Skin epidermis (tissue), 12 donors: ENCODE measurements at regions not wholly inside any gene's neighbourhood (a gene's known extent, or its start where the extent isn't known, plus 50 kb on each side); places are given as distances from the start of the nearest gene placed in this dataset.

Source experiments
- H3K27ac ChIP-seq, 21 experiments: fragments of 200-600 bp; sonication (generic) in 11 of 21; one replicate each; pipeline ENCODE4 v1.5.0; 2020; ENCODE audit warnings: mild to moderate bottlenecking in 3 of 21, inconsistent platforms in 2 of 21, moderate library complexity in 2 of 21
- H3K4me3 ChIP-seq, 7 experiments: fragments of 200-600 bp; sonication (generic) in 2 of 7; one replicate each; pipeline ENCODE4 v1.5.0; 2020; ENCODE audit warnings: inconsistent platforms in 2 of 7, mild to moderate bottlenecking in 2 of 7, moderate library complexity in 1 of 7

DNA sequence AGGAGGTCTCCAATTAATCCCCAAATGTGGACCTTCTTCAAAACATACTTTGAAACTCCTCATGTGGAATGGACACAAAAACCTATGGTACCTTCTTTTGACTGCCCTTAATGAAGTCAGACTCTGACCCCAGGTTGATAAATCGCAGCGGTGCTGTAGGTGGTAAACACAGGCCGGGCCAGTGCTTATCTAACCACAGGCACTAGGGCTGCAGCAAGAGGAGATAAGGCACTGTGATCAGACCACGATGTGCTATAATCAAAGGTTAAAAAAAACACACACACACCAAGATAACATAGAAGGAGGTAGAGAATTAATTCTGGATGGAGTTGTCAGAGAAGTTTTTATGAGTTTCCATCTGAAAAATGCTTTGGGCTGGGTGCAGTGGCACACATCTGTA is 52.3 kb upstream of the SIPA1L2 start:
- no peak overlapping the region for H3K4me3 ChIP-seq
- no peak overlapping the region for H3K27ac ChIP-seq

DNA sequence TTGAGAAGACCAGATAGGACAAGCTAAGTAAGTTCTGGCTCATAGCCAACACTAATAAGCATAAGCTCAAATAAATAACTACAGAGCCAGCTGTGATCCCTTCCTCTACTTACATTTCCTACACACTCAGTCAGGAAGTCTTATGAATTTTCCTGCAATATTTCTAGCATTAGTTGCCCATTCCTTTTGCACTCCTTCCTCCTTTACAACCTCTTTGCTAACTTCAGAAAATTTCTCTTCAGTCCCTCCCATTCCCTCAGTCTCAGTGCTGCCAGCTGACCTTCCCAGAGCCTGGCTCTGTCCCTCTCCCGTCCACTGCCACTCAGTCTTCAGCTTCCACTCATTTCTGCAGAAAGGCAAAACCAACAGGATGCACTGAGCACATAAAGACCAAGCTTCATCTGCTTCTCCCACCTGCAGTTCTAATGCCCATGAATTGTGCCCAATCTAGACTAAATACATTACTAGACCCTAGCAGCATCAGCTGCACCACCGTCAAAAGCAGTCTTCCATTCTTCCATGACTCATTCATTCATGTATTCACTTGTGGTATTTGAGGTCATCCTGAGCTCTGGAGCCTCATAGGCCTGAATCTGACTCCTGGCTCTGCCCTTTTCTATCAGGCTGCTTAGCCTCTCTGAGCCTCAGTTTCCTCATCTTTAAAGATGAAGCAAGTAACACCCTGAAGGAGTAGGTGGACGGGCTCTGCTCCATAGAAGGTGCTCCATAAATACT is 54.6 kb upstream of the SIPA1L2 start:
- no peak overlapping the region for H3K4me3 ChIP-seq
- no peak overlapping the region for H3K27ac ChIP-seq

DNA sequence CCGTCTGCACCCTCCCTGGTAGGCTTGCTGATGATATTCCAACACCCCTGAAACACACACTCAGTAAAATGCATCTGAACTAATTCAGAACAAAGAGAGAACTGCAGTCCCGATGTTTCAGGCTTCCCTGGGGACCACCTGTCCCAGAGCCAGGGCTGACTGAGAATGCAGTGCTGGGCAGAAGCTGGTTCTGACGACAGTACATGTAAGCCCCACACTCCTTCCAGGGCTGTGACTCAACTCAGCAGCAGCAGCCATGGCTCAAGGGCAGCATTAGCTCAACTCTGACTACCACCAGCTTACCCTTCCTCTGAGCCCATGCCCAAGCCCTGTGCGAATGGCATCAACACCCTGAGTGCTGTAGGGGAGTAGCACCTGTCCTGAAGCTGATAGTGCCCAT is 56.4 kb upstream of the SIPA1L2 start:
- H3K27ac ChIP-seq: peak overlapping the region in 2 of 21 experiments; percentile 3 to 33

DNA sequence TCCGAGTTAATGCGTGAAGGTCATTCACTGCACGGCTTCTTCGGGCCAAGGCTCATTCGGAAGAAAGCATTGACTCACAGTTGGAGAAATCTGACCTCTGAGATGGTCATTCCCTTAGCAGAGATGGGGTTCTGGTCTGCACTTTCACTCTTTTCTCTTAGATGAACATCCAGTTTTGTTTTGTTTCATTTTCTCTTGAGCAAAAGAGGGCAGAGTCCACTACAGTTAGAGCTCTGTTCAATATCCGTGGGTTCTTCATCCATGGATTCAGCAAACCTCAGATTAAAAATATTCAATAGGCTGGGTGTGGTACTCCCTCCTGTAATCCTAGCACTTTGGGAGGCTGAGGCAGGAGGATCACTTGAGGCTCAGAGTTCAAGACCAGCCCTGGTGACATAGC is 57.4 kb upstream of the SIPA1L2 start:
- H3K27ac ChIP-seq: no peak overlapping the region
- H3K4me3 ChIP-seq: no peak overlapping the region

More for the DNA sequence above, 56.4 kb upstream of the SIPA1L2 start:
- no peak overlapping the region for H3K4me3 ChIP-seq

DNA sequence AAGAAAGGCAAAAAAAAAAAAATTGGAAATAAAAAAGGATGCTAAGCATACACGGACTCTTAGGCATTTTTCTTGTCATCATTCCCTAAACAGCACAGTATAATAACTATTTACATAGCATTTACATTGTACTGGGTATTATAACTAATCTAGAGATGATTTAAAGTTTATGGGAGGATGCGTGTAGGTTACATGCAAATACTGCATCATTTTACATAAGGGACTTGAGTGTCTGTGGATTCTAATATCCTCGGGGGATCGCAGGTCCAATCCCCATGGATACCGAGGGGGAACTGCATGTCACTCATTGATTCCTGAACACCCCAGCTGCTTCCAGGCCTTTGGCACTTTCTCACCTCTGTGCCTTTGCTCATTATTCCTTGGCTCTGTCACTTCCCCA is 57.8 kb upstream of the SIPA1L2 start:
- H3K27ac ChIP-seq: no peak overlapping the region
- no peak overlapping the region for H3K4me3 ChIP-seq

DNA sequence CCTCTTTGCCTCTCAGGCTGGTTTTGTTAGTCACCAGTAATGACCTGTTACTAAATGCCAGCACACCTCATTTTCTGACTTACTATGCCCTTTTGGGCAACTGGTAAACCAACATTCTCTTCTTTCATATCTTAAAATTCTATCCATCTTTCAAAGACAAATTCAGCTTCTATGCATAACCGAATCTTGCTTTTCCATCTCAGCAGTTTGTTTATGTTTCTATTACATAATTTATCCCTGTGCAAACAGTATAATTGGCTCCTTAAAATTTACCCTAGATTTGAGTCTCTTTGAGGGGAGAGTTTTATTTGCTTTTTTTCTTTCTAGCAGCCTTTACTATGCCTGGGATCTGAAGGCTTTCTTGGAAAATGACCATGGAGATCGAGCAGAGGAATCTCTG is 58.5 kb upstream of the SIPA1L2 start:
- Histone ChIP-seq H3K4me3 (no peak overlapping the region), H3K27ac (no peak overlapping the region)

DNA sequence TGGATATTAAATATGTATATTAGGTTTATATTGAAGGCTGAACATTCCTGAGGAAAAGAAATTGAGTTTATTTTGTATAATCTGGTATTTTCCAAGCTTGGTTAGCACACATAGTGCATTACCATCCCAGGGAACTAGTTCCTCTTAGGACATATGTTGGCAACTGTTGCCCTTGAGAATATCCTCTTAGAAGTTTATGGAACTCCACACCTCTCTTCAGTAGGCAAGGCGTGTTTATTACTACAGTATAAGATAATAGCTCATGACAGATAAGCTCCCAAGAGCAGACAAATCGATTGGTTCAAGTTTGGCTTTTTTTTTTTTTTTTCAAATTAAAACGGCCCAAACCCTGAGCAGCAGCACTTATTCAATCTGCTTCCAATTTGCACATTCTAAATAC is 59.8 kb upstream of the SIPA1L2 start:
- Histone ChIP-seq H3K27ac (peak overlapping the region in 8 of 21 experiments; percentile 3 to 73 (median 60)), H3K4me3 (no peak overlapping the region)

DNA sequence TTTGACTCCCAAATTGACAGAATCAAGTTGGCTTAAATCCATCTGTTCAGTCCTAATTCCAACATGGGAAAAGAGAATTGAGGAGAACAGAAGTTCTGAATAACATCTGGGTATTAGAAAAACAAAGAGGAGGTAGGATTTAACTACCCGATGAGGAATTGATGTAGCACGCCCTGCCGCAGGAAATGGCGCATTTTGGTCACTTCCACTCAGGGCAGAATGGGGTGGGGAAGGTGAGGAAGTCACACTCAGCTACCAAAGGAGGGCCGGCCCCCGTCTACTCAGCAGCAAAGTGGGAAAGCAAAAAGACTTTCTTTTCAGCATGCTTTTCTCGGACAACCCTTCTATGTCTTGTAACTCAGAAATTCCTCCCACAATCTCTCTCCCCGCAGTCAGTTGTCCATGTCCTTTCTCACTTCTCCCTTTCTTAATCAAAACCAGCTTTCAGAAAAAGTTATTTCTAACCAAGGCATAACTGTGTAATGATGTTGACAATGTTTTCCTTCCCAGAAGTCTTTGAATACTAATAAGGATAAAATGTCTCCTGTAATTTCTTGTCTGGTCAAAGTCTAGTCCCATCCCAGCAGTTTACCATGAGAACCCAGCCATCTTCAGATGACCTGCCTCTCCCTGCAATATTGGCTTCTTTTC is 60.5 kb upstream of the SIPA1L2 start:
- H3K4me3 ChIP-seq: no peak overlapping the region
- H3K27ac ChIP-seq: peak overlapping the region in 16 of 21 experiments; percentile 17 to 73 (median 58)

DNA sequence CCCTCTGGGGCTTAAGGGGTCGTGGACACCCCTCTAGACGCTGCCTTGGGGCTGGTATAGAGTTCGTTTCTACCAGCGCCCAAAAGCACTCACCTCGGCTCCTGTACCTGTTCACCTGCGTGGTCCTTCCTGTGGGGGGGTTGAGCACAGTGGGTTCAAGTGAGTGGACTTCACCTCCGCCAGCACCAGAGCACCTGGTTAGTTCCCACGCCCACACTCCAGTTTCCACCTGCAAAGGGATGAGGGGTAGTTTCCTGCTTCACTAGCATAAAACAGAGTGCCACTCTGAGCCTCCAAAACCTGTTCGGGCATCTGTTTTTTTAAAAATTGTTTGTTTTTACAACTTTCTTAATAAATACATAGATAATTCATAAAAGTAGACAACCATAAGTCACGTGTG is 64.5 kb upstream of the SIPA1L2 start:
- no peak overlapping the region for H3K27ac ChIP-seq
- no peak overlapping the region for H3K4me3 ChIP-seq

DNA sequence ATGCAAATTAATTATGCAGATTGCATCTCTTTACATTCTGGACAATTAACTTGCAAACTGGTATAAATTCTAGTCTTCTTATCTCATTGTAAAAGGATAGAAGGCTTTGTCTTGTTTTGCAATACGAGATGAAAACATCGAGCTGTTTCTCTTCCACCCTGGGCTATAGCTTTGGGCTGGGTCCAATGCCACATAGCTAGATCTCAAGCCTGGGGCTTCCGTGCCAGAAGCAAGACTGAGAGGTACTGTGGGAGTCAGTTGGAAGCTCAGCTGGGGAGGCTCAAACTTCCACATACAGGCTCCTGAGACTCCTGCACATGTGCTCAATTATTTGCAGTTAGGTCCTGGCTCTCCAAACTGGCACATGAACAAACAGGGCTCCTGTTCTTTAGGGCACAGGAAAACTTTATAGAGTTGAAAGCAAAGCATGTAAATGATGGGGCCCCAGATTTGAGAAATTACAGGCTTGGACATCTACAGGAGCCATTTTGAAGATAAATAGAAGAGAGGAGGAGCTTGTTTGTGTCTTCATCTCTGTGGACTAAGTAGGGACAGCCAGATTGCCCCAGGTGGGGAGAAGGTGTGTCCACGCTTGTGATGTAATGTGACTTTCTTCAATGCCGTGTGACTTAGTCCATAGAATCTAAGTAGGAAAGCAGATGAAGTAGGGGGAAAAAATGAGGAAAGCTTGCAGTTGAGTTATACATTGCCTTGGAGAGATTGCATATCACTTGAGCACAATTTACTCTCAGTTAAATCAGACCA is 65.9 kb upstream of the SIPA1L2 start:
- no peak overlapping the region for H3K27ac ChIP-seq

DNA sequence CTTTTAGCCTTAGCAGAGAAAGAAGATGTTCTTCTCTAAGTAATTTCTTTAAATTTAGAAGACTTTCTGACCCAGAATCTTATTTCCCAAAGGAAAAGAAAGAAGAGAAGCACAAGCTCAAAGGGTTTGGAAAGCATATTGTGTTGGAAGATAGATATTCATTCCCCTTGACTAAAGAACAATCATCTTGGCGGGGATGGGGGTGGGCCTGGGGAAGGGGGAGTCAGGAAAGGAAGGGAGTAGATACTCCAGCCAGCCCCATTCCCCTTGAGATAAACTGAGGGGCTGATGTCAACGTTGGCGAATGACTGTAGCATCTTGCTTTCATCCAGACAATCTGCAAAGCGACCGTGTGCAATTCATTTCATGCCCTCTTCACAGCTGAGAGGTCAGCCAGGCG is 66.5 kb upstream of the SIPA1L2 start:
- no peak overlapping the region for H3K27ac ChIP-seq
- H3K4me3 ChIP-seq: no peak overlapping the region

More for the DNA sequence above, 65.9 kb upstream of the SIPA1L2 start:
- H3K4me3 ChIP-seq: no peak overlapping the region

DNA sequence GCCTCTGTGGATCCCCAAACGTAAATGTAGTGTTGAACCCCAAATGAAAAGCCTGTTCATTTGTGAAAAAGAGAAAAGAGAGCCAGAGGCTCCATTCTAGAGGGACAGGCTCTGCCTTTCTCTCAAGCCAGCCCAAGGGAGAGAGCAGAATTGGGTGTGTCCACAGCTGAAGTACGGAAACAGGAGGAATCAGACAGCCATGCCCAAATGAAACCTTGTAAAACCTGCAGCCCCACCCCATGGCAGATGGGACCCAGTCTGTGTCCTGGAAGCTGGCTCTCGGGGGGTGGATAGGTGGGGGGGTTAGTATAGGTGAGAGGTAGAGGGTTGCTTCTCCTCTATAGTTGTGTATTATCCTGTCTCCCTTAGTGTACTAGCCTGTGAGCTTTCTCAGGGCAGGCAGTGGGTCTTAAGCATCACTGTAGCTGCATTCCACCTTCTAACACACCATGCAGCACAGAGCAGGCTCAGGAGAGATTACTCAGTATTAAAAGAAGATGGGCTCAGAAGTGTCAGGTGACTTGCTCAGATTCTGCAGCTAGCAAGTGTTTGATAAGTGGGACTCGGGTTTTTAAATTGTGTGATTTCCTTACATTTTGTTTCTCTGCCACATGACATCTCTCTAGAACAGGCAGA is 67.4 kb upstream of the SIPA1L2 start:
- Histone ChIP-seq H3K4me3 (no peak overlapping the region), H3K27ac (no peak overlapping the region)

DNA sequence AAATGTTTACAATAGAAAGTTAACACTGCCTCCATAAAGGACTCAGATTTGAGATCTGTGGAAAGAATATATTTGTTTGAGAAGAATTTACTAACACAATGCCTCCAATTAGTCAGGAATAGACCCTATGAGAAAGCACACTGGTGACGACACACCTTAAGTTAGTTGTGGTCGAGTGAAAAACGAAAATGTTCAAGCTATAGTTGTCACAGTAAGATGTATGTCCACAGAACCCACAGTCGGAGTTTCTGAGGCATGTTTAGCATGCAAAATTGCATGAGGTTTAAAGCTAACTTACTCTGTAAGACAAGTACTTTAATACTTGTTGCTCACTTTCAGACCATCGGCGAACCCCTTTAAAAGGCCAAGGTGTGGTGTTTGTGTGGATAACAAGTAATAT is 69.9 kb upstream of the SIPA1L2 start:
- Histone ChIP-seq H3K27ac (no peak overlapping the region), H3K4me3 (no peak overlapping the region)

DNA sequence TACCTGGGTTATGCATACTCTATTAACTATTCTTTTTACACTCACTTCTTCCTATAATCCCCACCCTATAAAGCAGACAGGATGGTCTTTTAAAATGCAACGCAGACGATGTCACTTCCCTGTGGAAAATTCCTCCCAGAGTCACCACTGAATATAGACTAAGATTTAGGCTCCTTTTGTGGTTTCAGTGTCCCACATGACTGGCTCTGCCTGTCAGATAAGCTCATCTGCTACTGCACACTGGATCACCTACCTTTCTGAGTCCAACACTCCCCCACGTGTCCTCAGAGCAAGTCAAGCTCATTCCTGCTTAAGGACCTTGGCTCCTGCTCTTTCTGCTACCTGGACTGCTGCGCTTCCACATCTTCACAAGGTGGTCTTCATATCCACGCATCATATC is 73.0 kb upstream of the SIPA1L2 start:
- no peak overlapping the region for H3K4me3 ChIP-seq
- H3K27ac ChIP-seq: no peak overlapping the region

DNA sequence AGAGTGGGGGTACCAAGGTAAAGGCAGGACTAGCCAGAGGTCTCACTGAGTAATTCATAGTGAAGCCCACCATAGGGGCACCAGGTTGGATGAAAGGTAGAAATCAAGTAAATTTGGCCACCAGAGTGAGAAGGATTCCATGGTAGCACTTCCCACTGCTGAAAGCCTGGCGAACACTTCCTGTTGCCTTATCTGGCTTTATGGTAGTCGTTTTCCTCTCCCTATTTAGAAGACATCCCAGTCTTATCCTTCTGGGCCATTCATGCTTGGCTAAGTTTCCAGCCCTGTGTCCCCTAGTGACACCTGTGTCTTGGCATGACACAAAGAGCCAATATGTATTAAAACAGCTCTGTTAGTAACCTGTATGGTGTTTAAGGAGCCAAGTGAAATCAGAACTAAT is 74.3 kb upstream of the SIPA1L2 start:
- Histone ChIP-seq H3K27ac (peak overlapping the region in 9 of 21 experiments; percentile 4 to 59 (median 53)), H3K4me3 (no peak overlapping the region)

DNA sequence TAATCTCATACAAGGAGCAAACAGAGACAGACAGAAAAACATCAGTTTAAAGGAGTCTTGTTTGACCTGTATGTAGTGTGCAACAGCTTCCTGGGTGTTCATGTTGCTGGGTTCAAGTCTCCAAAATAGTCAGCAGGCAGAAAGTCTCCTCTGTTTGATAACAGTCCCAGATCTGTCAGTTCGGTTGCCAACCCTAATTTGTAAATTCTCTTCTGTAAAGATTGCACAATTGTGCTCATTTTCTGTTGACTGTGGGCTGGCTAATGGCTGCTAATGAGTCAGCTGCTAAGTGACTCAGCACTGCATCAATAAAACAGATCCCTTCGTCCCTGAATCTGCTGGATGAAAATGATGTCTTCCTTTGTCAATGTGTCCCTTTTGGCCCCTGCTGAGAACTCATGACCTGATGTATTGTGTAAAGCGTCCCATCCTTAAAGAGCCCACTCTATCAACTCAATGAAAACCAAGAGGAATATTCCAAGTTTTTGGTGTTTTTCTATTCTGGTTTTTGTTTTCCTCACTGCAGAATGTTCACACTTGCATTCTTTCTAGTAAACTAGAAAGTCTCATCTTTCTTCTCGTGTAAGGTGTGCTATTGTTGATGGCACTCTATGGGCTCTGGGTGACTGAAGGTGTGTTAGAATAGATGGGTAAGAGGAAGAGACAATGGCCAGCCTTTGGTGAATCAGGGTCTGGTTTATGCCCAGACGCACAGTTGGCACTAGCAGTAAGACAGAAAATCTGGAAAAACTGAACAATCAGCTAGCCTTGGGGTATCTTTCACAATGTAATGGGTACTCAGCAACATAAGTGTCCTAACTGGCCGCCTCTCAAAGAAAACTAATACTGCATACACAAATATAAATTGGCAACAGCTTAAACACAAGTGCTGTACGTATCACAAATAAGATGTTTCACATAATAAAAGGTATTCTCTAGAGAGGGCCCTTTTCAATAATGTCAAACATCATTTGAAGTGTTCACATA is 75.1 kb upstream of the SIPA1L2 start:
- Histone ChIP-seq H3K4me3 (no peak overlapping the region), H3K27ac (peak overlapping the region in 15 of 21 experiments; percentile 4 to 76 (median 48))

DNA sequence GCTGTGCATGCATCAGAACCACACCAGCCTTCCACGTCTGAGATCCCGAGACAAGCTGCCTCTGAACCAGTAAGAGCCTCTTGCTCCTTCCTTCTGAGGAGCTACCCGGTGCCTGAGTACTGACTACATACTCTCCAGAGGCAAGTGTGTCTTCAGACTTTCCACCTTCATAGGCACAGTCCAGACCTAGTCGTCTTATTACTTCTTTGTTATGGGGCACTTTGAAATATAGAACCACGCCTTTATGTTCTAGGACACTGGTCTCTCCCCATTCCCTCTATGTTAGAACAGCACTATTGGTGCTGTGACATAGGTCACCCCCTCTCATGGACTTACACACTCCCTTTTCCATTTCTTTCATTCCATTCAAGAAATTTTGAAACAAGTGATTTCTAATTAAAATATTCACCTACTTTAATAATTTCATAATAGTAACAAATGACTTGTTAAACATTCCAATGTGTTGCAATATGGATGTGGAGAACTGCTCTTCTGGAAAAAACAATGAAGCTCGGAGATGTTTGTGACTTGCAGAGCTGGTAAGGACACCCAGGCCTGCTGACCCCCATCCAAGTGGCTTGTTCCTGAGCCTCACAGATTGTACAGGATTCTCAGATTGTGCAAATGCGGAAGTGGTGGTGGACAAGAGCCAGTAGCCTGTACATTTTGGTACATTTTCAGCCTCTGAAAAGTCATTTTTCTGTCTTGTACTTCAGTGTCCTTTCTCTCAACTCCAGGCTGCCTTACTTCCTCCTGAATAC is 76.1 kb upstream of the SIPA1L2 start:
- Histone ChIP-seq H3K4me3 (no peak overlapping the region), H3K27ac (peak overlapping the region in 11 of 21 experiments; percentile 19 to 76 (median 48))

DNA sequence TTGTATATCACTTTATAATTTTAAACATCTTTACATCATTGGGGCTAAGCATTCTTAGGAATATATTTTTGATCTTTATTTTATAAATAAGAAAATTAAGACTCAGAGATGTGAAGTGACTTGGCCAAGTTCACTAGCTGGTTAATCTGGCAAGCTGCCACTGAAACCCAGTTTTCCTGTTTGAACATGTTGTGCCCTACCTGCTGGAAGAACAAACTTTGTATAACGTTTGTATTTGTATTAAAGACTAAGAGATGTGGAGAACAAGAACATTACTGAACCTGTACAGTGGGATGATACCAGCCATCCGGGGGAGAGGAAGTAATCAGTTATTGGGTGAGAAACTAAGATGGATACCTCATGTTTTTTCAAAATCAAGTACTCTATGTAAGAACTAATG is 77.2 kb upstream of the SIPA1L2 start:
- H3K4me3 ChIP-seq: no peak overlapping the region
- no peak overlapping the region for H3K27ac ChIP-seq
